HEK293 (cell line): ENCODE measurements at regions not wholly inside any gene's neighbourhood (a gene's known extent, or its start where the extent isn't known, plus 50 kb on each side); places are given as distances from the start of the nearest gene placed in this dataset.

Experiments used
- ZIC2 ChIP-seq: fragments of 450-650 bp; formaldehyde crosslinking; IDR thresholded peaks from 2 replicates; pipeline ENCODE4 v1.5.1; 2016; ENCODE audit warnings: missing biosample characterization, missing genetic modification characterization
- ZNF274 ChIP-seq, 2 experiments: fragments of 200-500 bp in 1 of 2; fragments of 450-650 bp in 1 of 2; sonication (Bioruptor generic) in 1 of 2; formaldehyde crosslinking in 1 of 2; IDR thresholded peaks; 2 replicates each; pipeline versions ENCODE4 v1.5.1 to v1.6.1; 2014 to 2016; ENCODE audit warnings: borderline replicate concordance in 1 of 2, inconsistent platforms in 1 of 2, low read length in 1 of 2, missing biosample characterization in 1 of 2, missing genetic modification characterization in 1 of 2
- ZNF792 ChIP-seq: fragments of 450-650 bp; formaldehyde crosslinking; IDR thresholded peaks from 2 replicates; pipeline ENCODE4 v1.5.1; 2016; ENCODE audit warnings: missing biosample characterization, missing genetic modification characterization
- TF ChIP-seq, protein P1 (sequence below): fragments of 450-650 bp; formaldehyde crosslinking; IDR thresholded peaks from 2 replicates; pipeline ENCODE4 v1.5.1; 2016; ENCODE audit warnings: missing biosample characterization, missing genetic modification characterization, low read depth
- TF ChIP-seq, protein P2 (sequence below): fragments of 450-650 bp; formaldehyde crosslinking; conservative IDR thresholded peaks from 2 replicates; pipeline ENCODE4 v1.5.1; 2016; ENCODE audit warnings: low read depth, missing biosample characterization, missing genetic modification characterization
- TF ChIP-seq, protein P3 (sequence below): fragments of 450-650 bp; formaldehyde crosslinking; IDR thresholded peaks from 2 replicates; pipeline ENCODE4 v1.5.1; 2016; ENCODE audit warnings: missing biosample characterization, missing genetic modification characterization
- TF ChIP-seq, protein P4 (sequence below): fragments of 450-650 bp; formaldehyde crosslinking; optimal IDR thresholded peaks from 2 replicates; pipeline ENCODE3; 2016; ENCODE audit warnings: missing biosample characterization, mild to moderate bottlenecking, missing genetic modification characterization
- TF ChIP-seq, protein P5 (sequence below): fragments of 450-650 bp; formaldehyde crosslinking; IDR thresholded peaks from 2 replicates; pipeline ENCODE4 v1.5.1; 2017; ENCODE audit warnings: missing biosample characterization, missing genetic modification characterization

DNA sequence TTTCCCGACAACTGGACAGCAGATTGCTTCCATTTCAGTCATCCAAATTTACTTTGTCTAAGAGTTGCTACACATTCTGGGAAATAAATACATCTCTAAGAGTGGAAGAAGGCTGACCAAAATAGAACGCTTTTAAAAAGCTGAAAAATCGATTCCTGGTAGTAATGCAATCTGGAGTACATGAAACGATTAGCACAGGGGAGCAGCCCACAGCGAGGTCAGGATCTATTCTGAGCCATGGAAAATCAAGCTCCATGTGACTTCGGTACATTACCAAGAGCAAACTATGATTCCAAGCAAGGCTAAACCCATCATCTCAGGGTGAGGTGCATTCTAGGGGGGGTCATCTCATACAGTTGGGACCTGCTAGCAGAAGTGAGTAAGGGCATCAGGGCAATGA is 249.3 kb downstream of the BLID start:
- TF ChIP-seq ZNF792 (tag by site-specific recombination) (no peak), ZIC2 (no peak), ZNF274 (IDR thresholded peaks at IDR 0.05; ENCODE audit: low read length) (no peak), ZNF274 (tag by site-specific recombination; IDR thresholded peaks at IDR 0.05; ENCODE audit: borderline replicate concordance) (no peak)
- TF ChIP-seq, protein P1, sequence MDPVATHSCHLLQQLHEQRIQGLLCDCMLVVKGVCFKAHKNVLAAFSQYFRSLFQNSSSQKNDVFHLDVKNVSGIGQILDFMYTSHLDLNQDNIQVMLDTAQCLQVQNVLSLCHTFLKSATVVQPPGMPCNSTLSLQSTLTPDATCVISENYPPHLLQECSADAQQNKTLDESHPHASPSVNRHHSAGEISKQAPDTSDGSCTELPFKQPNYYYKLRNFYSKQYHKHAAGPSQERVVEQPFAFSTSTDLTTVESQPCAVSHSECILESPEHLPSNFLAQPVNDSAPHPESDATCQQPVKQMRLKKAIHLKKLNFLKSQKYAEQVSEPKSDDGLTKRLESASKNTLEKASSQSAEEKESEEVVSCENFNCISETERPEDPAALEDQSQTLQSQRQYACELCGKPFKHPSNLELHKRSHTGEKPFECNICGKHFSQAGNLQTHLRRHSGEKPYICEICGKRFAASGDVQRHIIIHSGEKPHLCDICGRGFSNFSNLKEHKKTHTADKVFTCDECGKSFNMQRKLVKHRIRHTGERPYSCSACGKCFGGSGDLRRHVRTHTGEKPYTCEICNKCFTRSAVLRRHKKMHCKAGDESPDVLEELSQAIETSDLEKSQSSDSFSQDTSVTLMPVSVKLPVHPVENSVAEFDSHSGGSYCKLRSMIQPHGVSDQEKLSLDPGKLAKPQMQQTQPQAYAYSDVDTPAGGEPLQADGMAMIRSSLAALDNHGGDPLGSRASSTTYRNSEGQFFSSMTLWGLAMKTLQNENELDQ (tag by site-specific recombination), result no peak
- TF ChIP-seq, protein P2, sequence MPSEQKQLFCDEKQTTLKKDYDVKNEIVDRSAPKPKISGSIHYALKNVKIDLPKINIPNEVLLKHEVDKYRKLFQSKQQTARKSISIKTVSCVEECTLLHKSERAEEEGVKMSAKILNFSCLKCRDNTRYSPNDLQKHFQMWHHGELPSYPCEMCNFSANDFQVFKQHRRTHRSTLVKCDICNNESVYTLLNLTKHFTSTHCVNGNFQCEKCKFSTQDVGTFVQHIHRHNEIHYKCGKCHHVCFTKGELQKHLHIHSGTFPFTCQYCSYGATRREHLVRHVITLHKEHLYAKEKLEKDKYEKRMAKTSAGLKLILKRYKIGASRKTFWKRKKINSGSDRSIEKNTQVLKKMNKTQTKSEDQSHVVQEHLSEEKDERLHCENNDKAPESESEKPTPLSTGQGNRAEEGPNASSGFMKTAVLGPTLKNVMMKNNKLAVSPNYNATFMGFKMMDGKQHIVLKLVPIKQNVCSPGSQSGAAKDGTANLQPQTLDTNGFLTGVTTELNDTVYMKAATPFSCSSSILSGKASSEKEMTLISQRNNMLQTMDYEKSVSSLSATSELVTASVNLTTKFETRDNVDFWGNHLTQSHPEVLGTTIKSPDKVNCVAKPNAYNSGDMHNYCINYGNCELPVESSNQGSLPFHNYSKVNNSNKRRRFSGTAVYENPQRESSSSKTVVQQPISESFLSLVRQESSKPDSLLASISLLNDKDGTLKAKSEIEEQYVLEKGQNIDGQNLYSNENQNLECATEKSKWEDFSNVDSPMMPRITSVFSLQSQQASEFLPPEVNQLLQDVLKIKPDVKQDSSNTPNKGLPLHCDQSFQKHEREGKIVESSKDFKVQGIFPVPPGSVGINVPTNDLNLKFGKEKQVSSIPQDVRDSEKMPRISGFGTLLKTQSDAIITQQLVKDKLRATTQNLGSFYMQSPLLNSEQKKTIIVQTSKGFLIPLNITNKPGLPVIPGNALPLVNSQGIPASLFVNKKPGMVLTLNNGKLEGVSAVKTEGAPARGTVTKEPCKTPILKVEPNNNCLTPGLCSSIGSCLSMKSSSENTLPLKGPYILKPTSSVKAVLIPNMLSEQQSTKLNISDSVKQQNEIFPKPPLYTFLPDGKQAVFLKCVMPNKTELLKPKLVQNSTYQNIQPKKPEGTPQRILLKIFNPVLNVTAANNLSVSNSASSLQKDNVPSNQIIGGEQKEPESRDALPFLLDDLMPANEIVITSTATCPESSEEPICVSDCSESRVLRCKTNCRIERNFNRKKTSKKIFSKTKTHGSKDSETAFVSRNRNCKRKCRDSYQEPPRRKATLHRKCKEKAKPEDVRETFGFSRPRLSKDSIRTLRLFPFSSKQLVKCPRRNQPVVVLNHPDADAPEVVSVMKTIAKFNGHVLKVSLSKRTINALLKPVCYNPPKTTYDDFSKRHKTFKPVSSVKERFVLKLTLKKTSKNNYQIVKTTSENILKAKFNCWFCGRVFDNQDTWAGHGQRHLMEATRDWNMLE (tag by site-specific recombination), result no peak
- TF ChIP-seq, protein P3, sequence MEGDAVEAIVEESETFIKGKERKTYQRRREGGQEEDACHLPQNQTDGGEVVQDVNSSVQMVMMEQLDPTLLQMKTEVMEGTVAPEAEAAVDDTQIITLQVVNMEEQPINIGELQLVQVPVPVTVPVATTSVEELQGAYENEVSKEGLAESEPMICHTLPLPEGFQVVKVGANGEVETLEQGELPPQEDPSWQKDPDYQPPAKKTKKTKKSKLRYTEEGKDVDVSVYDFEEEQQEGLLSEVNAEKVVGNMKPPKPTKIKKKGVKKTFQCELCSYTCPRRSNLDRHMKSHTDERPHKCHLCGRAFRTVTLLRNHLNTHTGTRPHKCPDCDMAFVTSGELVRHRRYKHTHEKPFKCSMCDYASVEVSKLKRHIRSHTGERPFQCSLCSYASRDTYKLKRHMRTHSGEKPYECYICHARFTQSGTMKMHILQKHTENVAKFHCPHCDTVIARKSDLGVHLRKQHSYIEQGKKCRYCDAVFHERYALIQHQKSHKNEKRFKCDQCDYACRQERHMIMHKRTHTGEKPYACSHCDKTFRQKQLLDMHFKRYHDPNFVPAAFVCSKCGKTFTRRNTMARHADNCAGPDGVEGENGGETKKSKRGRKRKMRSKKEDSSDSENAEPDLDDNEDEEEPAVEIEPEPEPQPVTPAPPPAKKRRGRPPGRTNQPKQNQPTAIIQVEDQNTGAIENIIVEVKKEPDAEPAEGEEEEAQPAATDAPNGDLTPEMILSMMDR, result no peak
- TF ChIP-seq, protein P4, sequence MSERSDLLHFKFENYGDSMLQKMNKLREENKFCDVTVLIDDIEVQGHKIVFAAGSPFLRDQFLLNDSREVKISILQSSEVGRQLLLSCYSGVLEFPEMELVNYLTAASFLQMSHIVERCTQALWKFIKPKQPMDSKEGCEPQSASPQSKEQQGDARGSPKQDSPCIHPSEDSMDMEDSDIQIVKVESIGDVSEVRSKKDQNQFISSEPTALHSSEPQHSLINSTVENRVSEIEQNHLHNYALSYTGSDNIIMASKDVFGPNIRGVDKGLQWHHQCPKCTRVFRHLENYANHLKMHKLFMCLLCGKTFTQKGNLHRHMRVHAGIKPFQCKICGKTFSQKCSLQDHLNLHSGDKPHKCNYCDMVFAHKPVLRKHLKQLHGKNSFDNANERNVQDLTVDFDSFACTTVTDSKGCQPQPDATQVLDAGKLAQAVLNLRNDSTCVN, result no peak
- TF ChIP-seq, protein P5, sequence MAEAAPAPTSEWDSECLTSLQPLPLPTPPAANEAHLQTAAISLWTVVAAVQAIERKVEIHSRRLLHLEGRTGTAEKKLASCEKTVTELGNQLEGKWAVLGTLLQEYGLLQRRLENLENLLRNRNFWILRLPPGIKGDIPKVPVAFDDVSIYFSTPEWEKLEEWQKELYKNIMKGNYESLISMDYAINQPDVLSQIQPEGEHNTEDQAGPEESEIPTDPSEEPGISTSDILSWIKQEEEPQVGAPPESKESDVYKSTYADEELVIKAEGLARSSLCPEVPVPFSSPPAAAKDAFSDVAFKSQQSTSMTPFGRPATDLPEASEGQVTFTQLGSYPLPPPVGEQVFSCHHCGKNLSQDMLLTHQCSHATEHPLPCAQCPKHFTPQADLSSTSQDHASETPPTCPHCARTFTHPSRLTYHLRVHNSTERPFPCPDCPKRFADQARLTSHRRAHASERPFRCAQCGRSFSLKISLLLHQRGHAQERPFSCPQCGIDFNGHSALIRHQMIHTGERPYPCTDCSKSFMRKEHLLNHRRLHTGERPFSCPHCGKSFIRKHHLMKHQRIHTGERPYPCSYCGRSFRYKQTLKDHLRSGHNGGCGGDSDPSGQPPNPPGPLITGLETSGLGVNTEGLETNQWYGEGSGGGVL (tag by site-specific recombination), result no peak
